ENCODE measurements at regions not wholly inside any gene's neighbourhood (a gene's known extent, or its start where the extent isn't known, plus 50 kb on each side); places are given as distances from the start of the nearest gene placed in this dataset.

GRCh38 chr14:71789005-71789404, 143.2 kb upstream of the RGS6 start (continued):
- TF ChIP-seq E2F5 (CRISPR knock-in tag; IDR thresholded peaks at IDR 0.05): no peak
- TF ChIP-seq, protein P1, sequence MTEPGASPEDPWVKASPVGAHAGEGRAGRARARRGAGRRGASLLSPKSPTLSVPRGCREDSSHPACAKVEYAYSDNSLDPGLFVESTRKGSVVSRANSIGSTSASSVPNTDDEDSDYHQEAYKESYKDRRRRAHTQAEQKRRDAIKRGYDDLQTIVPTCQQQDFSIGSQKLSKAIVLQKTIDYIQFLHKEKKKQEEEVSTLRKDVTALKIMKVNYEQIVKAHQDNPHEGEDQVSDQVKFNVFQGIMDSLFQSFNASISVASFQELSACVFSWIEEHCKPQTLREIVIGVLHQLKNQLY (CRISPR knock-in tag; IDR thresholded peaks at IDR 0.05): no peak
- TF ChIP-seq FOXJ3 (CRISPR knock-in tag; IDR thresholded peaks at IDR 0.05; ENCODE audit: borderline replicate concordance): no peak
- TF ChIP-seq, protein P2, sequence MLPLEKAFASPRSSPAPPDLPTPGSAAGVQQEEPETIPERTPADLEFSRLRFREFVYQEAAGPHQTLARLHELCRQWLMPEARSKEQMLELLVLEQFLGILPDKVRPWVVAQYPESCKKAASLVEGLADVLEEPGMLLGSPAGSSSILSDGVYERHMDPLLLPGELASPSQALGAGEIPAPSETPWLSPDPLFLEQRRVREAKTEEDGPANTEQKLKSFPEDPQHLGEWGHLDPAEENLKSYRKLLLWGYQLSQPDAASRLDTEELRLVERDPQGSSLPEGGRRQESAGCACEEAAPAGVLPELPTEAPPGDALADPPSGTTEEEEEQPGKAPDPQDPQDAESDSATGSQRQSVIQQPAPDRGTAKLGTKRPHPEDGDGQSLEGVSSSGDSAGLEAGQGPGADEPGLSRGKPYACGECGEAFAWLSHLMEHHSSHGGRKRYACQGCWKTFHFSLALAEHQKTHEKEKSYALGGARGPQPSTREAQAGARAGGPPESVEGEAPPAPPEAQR (CRISPR knock-in tag; IDR thresholded peaks at IDR 0.05): no peak
- TF ChIP-seq E2F1 (CRISPR knock-in tag; IDR thresholded peaks at IDR 0.05): no peak
- TF ChIP-seq JAZF1 (CRISPR knock-in tag; IDR thresholded peaks at IDR 0.05): no peak

DNA sequence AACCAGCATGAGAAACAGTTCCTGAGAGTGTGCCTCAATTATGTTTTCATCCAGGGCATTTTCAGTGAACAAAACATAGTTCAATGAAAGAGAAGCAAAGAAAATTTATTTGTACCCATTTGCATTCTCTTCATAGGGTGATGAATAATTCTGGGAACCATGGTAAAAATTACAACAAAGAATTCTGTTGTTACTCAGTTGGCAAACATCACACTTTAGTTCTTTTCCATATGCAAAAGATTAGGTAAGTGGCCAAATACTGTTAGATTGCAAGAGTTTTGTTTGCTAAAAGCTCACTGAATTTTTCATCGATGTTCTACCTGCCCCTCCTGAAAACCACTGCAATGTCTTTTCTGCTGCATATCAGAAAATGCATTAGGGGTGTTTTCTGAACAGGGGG, 132.4 kb upstream of the RGS6 start:
- no peak for DNase-seq (ENCODE audit: low spot score)
- ATAC-seq: no peak
- Mint-ChIP-seq H3K9me3 (peaks cover 3% of the 10 kb centered on the region; the same call in 1 of the 2 replicates), H3K4me3 (no peak overlapping the region), H3K36me3 (no peaks in the 10 kb centered on the region), H3K4me1 (peaks cover 17% of the 10 kb centered on the region), H3K27ac (no peak overlapping the region), H3K27me3 (ENCODE audit: low read depth) (no peaks in the 10 kb centered on the region; the same call in 1 of the 2 replicates)
- ChIA-PET POLR2A (no interaction called here), CTCF (interaction anchor here (1.9 kb wide), 1 partner anchor 56 kb away, joined by 6 read pairs; no protein-coding TSS in a partner anchor)
- TF ChIP-seq, protein P3, sequence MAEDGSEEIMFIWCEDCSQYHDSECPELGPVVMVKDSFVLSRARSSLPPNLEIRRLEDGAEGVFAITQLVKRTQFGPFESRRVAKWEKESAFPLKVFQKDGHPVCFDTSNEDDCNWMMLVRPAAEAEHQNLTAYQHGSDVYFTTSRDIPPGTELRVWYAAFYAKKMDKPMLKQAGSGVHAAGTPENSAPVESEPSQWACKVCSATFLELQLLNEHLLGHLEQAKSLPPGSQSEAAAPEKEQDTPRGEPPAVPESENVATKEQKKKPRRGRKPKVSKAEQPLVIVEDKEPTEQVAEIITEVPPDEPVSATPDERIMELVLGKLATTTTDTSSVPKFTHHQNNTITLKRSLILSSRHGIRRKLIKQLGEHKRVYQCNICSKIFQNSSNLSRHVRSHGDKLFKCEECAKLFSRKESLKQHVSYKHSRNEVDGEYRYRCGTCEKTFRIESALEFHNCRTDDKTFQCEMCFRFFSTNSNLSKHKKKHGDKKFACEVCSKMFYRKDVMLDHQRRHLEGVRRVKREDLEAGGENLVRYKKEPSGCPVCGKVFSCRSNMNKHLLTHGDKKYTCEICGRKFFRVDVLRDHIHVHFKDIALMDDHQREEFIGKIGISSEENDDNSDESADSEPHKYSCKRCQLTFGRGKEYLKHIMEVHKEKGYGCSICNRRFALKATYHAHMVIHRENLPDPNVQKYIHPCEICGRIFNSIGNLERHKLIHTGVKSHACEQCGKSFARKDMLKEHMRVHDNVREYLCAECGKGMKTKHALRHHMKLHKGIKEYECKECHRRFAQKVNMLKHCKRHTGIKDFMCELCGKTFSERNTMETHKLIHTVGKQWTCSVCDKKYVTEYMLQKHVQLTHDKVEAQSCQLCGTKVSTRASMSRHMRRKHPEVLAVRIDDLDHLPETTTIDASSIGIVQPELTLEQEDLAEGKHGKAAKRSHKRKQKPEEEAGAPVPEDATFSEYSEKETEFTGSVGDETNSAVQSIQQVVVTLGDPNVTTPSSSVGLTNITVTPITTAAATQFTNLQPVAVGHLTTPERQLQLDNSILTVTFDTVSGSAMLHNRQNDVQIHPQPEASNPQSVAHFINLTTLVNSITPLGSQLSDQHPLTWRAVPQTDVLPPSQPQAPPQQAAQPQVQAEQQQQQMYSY (CRISPR knock-in tag; IDR thresholded peaks at IDR 0.05): no peak
- TF ChIP-seq, protein P4, sequence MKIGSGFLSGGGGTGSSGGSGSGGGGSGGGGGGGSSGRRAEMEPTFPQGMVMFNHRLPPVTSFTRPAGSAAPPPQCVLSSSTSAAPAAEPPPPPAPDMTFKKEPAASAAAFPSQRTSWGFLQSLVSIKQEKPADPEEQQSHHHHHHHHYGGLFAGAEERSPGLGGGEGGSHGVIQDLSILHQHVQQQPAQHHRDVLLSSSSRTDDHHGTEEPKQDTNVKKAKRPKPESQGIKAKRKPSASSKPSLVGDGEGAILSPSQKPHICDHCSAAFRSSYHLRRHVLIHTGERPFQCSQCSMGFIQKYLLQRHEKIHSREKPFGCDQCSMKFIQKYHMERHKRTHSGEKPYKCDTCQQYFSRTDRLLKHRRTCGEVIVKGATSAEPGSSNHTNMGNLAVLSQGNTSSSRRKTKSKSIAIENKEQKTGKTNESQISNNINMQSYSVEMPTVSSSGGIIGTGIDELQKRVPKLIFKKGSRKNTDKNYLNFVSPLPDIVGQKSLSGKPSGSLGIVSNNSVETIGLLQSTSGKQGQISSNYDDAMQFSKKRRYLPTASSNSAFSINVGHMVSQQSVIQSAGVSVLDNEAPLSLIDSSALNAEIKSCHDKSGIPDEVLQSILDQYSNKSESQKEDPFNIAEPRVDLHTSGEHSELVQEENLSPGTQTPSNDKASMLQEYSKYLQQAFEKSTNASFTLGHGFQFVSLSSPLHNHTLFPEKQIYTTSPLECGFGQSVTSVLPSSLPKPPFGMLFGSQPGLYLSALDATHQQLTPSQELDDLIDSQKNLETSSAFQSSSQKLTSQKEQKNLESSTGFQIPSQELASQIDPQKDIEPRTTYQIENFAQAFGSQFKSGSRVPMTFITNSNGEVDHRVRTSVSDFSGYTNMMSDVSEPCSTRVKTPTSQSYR (CRISPR knock-in tag; IDR thresholded peaks at IDR 0.05): no peak
- no peak for TF ChIP-seq HMGXB4 (CRISPR knock-in tag; IDR thresholded peaks at IDR 0.05)
- no peak for TF ChIP-seq ZNF512 (CRISPR knock-in tag; IDR thresholded peaks at IDR 0.05; ENCODE audit: borderline replicate concordance)
- no peak for TF ChIP-seq ZNF425 (CRISPR knock-in tag; conservative IDR thresholded peaks at IDR 0.05)
- TF ChIP-seq ZNF121 (CRISPR knock-in tag; IDR thresholded peaks at IDR 0.05): no peak
- no peak for TF ChIP-seq MXD4 (CRISPR knock-in tag; IDR thresholded peaks at IDR 0.05; ENCODE audit: borderline replicate concordance)
- TF ChIP-seq AR (CRISPR knock-in tag; IDR thresholded peaks at IDR 0.05): no peak
- no peak for TF ChIP-seq RELA (CRISPR knock-in tag; IDR thresholded peaks at IDR 0.05; ENCODE audit: borderline replicate concordance)

Data from WTC11 (cell line).